WTC11 (cell line): ENCODE measurements at regions not wholly inside any gene's neighbourhood (a gene's known extent, or its start where the extent isn't known, plus 50 kb on each side); places are given as distances from the start of the nearest gene placed in this dataset.

ENCODE experiments used
- ATF3 ChIP-seq: sonication (generic); formaldehyde crosslinking; conservative IDR thresholded peaks from 2 replicates; pipeline ENCODE4 v1.8.1; 2022; ENCODE audit warnings: mild to moderate bottlenecking, missing genetic modification reagents
- CBFB ChIP-seq: sonication (generic); formaldehyde crosslinking; IDR thresholded peaks from 2 replicates; pipeline ENCODE4 v1.8.1; 2022; ENCODE audit warnings: mild to moderate bottlenecking, low read depth, missing genetic modification reagents
- CTCF ChIP-seq: fragments of 200-600 bp; IDR thresholded peaks from 2 replicates; pipeline ENCODE4 v1.8.0; 2022; ENCODE audit warnings: antibody characterized with exemption
- ELF4 ChIP-seq: sonication (generic); formaldehyde crosslinking; IDR thresholded peaks from 2 replicates; pipeline ENCODE4 v1.8.1; 2022; ENCODE audit warnings: low read depth, mild to moderate bottlenecking, moderate library complexity, missing genetic modification reagents
- IRF2 ChIP-seq: sonication (generic); formaldehyde crosslinking; IDR thresholded peaks from 2 replicates; pipeline ENCODE4 v1.8.0; 2022; ENCODE audit warnings: low read depth, missing genetic modification reagents, borderline replicate concordance
- JUN ChIP-seq: sonication (generic); formaldehyde crosslinking; IDR thresholded peaks from 2 replicates; pipeline ENCODE4 v1.8.0; 2023; ENCODE audit warnings: mild to moderate bottlenecking, missing genetic modification reagents
- MXD4 ChIP-seq: fragments of 250-450 bp; sonication (Bioruptor Pico); IDR thresholded peaks from 2 replicates; pipeline ENCODE4 v1.8.0; 2021; ENCODE audit warnings: mild to moderate bottlenecking, moderate library complexity, borderline replicate concordance
- NR2C2 ChIP-seq: sonication (generic); formaldehyde crosslinking; IDR thresholded peaks from 2 replicates; pipeline ENCODE4 v1.8.0; 2022; ENCODE audit warnings: mild to moderate bottlenecking, missing genetic modification reagents
- SP1 ChIP-seq: sonication (generic); formaldehyde crosslinking; conservative IDR thresholded peaks from 2 replicates; pipeline ENCODE4 v1.8.1; 2022; ENCODE audit warnings: missing genetic modification reagents
- USF1 ChIP-seq: sonication (generic); formaldehyde crosslinking; IDR thresholded peaks from 2 replicates; pipeline ENCODE4 v1.8.0; 2022; ENCODE audit warnings: mild to moderate bottlenecking, missing genetic modification reagents
- ZBTB21 ChIP-seq: sonication (generic); formaldehyde crosslinking; IDR thresholded peaks from 2 replicates; pipeline ENCODE4 v1.8.1; 2023; ENCODE audit warnings: mild to moderate bottlenecking, missing genetic modification reagents, borderline replicate concordance
- ZNF138 ChIP-seq: sonication (generic); formaldehyde crosslinking; conservative IDR thresholded peaks from 2 replicates; pipeline ENCODE4 v1.8.1; 2022; ENCODE audit warnings: mild to moderate bottlenecking, moderate library complexity, missing genetic modification reagents
- ZNF317 ChIP-seq: sonication (generic); formaldehyde crosslinking; IDR thresholded peaks from 2 replicates; pipeline ENCODE4 v1.8.1; 2023; ENCODE audit warnings: low read depth, mild to moderate bottlenecking, moderate library complexity, missing genetic modification reagents, borderline replicate concordance
- ZNF416 ChIP-seq: fragments of 250-450 bp; sonication (Bioruptor Pico); IDR thresholded peaks from 2 replicates; pipeline ENCODE4 v1.9.0; 2021; ENCODE audit warnings: mild to moderate bottlenecking, inconsistent platforms

GRCh38 chr5:56729488-56729887 lies 85.9 kb upstream of the MAP3K1 start:
- TF ChIP-seq USF1 (CRISPR knock-in tag) = no peak
- no peak for TF ChIP-seq IRF2 (CRISPR knock-in tag)
- no peak for TF ChIP-seq MXD4 (CRISPR knock-in tag)
- no peak for TF ChIP-seq CBFB (CRISPR knock-in tag)
- no peak for TF ChIP-seq SP1 (CRISPR knock-in tag)
- no peak for TF ChIP-seq CTCF
- TF ChIP-seq ELF4 (CRISPR knock-in tag) = no peak
- no peak for TF ChIP-seq ZNF317 (CRISPR knock-in tag)
- TF ChIP-seq ZBTB21 (CRISPR knock-in tag) = no peak
- TF ChIP-seq JUN (CRISPR knock-in tag) = no peak
- no peak for TF ChIP-seq ZNF138 (CRISPR knock-in tag)
- no peak for TF ChIP-seq NR2C2
- no peak for TF ChIP-seq ATF3 (CRISPR knock-in tag)
- no peak for TF ChIP-seq ZNF416 (CRISPR knock-in tag)
